DMS79 (cell line): ENCODE measurements at regions not wholly inside any gene's neighbourhood (a gene's known extent, or its start where the extent isn't known, plus 50 kb on each side); places are given as distances from the start of the nearest gene placed in this dataset.

Experiments used
- DNase-seq: peaks from one replicate; lab custom pipeline; 2025; lab: John Stamatoyannopoulos, UW

- DNase-seq, result no peak
Measured at GRCh38 chr18:69109686-69110085, 291.0 kb upstream of the DOK6 start.

GRCh38 chr18:69120833-69121232, 279.9 kb upstream of the DOK6 start:
- DNase-seq, result no peak

- DNase-seq, result no peak
Measured at GRCh38 chr18:69123421-69123820, 277.3 kb upstream of the DOK6 start.

- no peak for DNase-seq
Measured at GRCh38 chr18:69127873-69128500, 272.7 kb upstream of the DOK6 start.

- no peak for DNase-seq
Measured at GRCh38 chr18:69128566-69128965, 272.1 kb upstream of the DOK6 start.

GRCh38 chr18:69128978-69129377, 271.7 kb upstream of the DOK6 start:
- DNase-seq, result no peak

- no peak for DNase-seq
Measured at GRCh38 chr18:69138088-69138487, 262.6 kb upstream of the DOK6 start.

- DNase-seq, result no peak
Measured at GRCh38 chr18:69143084-69143483, 257.6 kb upstream of the DOK6 start.

- DNase-seq, result no peak
Measured at GRCh38 chr18:69152436-69152835, 248.3 kb upstream of the DOK6 start.

- no peak for DNase-seq
Measured at GRCh38 chr18:69157906-69158305, 242.8 kb upstream of the DOK6 start.

GRCh38 chr18:69158944-69159343, 241.7 kb upstream of the DOK6 start:
- DNase-seq, result no peak

GRCh38 chr18:69161383-69162028, 239.2 kb upstream of the DOK6 start:
- DNase-seq, result no peak

- no peak for DNase-seq
Measured at GRCh38 chr18:69162649-69163048, 238.0 kb upstream of the DOK6 start.

- DNase-seq, result no peak
Measured at GRCh38 chr18:69172046-69172445, 228.6 kb upstream of the DOK6 start.

- no peak for DNase-seq
Measured at GRCh38 chr18:69175681-69176080, 225.0 kb upstream of the DOK6 start.

GRCh38 chr18:69176741-69177140, 223.9 kb upstream of the DOK6 start:
- no peak for DNase-seq

GRCh38 chr18:69177702-69178101, 223.0 kb upstream of the DOK6 start:
- no peak for DNase-seq

GRCh38 chr18:69186162-69186561, 214.5 kb upstream of the DOK6 start:
- no peak for DNase-seq

GRCh38 chr18:69196336-69196735, 204.4 kb upstream of the DOK6 start:
- no peak for DNase-seq

GRCh38 chr18:69205925-69206324, 194.8 kb upstream of the DOK6 start:
- no peak for DNase-seq

GRCh38 chr18:69208545-69208944, 192.1 kb upstream of the DOK6 start:
- no peak for DNase-seq

GRCh38 chr18:69209761-69210160, 190.9 kb upstream of the DOK6 start:
- no peak for DNase-seq

- no peak for DNase-seq
Measured at GRCh38 chr18:69213842-69214241, 186.8 kb upstream of the DOK6 start.

- DNase-seq, result no peak
Measured at GRCh38 chr18:69215161-69215560, 185.5 kb upstream of the DOK6 start.
